RKO (cell line): ENCODE measurements at regions not wholly inside any gene's neighbourhood (a gene's known extent, or its start where the extent isn't known, plus 50 kb on each side); places are given as distances from the start of the nearest gene placed in this dataset.

ENCODE experiments used
- DNase-seq: peaks from one replicate; pipeline ENCODE4 v3.0.0-alpha.2; 2016; ENCODE audit warnings: low spot score

DNA sequence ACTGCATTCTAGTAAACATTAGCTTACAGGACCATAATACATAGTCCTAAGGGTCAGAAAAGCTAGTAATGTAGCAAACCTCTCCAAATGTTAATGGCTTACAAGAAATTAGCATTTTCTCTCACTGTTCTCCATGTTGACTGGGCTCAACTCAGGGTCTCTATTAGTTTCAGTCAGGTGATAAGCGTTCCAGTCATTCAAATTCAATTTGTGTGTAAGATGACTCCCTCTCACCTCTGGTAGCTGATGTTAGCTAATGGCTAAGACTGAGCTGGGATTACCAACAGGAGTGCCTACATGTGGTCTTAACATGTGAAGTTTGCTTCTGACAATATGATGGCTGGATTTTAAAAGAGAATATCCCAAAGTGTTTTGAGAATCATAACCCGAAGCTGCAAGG lies 630.5 kb upstream of the USP15 start:
- no peak for DNase-seq

DNA sequence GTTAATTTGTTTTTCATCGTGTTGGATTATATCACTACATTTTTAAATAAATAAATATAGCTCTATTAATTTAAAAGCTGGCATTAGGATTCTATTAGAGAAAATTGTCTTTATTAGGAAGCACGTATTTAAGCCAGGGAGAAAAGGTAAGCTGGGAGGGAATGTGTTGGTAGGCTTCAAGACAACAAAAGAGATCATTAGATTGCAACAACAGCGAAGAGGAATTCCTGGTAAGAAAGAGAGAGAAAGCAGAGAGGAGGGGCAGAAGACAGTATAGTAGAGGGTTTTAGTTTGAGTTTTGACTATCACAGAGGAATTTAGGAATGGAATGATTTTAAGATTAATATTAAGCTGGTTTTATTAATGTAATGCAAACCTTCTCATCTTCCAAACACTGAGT lies 613.6 kb upstream of the USP15 start:
- DNase-seq = no peak

DNA sequence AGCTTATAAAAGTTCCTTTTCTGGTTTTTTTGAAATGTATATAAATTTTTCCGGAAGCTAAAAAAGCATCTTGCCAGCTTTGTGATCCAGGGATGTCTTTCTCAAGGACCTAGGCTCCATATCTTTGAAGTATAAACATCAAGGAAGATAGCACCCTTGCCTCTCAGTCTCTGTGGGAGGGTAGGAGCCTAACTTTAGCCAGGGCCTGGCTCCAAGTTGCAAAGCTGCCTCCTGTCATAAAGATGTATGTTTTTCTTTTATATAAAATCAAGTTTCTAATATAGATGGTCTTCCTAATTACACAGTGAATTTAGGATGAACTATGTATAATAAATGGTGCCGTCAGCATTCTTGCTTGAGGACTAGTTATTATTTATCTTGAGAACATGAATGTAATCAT lies 612.6 kb upstream of the USP15 start:
- no peak for DNase-seq

DNA sequence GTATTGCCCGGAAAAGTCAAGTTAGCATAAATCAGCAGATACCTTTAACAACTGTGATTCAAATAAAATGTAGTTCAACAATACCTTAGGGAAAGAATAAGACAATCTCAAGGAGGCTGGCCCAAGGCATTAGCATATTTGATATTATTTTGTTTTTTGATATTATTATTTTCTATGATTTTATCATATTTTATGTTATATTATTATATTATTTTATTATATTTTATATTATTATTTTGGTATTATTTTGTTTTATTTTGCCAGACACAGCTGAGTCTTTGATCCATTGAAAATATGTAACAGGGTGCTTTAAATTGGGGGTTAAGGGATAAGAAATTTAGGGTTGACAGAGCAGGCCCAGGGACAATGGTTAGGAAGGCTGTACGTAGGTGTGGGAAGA lies 607.9 kb upstream of the USP15 start:
- DNase-seq = no peak

DNA sequence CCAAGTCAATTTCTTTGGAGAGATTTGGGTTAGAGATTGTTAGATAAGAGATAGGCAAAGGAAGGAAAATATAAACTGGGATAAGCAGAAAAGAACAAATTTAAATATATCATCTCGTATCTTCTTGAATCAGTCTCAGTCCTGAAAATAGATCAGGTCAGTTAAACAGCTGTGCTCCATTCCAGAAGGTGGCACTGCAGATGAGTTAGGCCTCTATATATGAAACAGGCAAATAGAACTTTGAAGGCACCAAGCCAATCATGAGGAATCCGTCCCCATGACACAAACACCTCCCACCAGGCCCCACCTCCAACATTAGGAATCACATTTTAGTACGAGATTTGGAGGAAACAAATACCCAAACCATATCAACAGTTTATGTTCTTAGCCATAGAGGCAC lies 605.5 kb upstream of the USP15 start:
- peak; percentile 60 for DNase-seq

DNA sequence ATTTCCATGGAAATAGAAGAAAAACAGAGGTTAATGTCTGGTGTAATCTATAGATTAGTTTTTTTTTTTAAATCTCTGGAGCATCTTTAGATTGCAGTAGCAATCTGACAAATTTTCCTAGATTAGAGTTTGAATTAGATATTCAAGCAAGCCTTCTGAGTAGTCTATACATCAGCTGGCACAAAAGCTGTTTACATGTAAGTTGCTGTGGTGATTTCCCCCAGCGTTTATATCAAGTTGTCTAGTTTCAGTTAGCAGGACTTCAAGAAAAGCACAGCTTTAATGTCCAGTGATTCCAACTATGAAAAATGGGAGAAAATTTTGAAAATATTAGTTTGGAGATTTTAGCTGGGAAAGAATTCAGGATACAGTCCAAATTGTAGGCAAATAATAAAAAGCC lies 605.0 kb upstream of the USP15 start:
- no peak for DNase-seq

DNA sequence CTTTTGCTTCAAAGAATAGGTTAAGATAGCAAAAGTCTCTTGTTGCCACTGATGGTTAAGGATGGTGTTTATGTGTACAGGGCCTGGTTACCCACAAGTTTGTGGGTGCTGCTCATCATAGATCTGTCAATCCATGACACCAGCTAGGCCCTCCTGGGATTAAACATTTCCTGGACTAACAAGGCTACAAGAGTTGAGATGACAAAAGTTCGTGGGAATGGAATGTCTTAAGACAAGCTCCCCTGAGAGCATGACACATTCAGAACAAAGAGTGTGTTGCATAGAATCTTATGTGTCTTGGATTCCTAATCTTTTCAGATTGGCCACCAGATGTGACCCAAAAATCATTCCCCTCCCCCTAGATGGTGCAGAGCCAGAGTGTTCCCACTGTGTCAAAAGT lies 592.5 kb upstream of the USP15 start:
- DNase-seq = no peak

DNA sequence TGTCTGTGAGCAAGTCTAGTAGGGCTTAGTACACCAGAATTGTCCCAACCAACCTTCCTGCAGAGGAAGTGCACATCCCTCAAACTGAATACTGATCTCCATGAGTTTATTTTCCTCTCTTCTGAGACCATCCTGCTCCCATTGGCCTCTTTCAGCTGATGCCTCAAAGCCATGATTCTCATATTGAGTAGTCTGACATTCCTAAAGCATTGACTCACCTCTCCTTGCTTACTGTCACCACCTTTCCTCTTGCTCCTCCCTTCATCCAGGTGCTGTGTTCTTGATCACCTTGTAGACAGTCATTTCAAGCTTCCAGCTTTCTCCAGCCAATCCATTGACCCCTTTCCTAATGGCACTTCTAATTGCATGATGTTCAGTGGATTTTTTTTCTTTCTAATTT lies 583.7 kb upstream of the USP15 start:
- no peak for DNase-seq

DNA sequence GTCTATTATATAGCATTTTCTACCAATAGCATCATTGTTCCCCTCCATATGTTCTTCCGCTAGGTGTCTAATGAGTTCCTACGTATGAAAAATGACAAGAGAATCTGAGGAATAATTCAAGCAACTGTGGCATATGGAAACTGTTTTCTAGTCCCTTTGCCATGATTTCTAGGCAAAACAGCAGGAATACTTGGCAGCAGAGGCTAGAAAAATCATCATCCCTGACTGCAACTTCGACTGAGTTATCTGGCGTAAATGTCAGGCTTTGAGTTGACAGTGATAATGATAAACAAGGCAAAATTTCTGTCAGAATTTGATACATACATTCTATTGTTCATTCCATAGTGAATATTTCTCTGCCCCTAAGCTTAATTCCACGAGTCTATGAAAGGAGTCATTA lies 572.8 kb upstream of the USP15 start:
- DNase-seq = no peak

DNA sequence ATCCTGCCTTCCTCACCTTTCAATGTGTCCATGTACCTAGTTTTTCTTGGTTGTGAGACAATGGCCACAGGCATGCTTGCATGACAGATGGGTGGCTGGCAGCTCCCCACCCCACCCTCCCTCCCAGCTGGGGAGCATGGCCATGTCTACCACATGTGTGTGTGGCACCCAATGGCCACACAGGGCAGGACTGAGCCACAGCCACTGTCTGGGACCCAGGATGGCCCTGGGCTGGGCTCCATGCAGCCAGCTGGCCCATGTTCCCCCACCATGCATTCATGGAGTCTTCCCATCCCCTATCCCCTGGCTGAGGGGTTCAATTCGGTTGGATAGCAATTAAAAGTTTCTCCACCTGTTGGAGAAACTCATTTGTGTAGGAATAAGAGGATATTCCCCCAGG lies 566.0 kb upstream of the USP15 start:
- no peak for DNase-seq

DNA sequence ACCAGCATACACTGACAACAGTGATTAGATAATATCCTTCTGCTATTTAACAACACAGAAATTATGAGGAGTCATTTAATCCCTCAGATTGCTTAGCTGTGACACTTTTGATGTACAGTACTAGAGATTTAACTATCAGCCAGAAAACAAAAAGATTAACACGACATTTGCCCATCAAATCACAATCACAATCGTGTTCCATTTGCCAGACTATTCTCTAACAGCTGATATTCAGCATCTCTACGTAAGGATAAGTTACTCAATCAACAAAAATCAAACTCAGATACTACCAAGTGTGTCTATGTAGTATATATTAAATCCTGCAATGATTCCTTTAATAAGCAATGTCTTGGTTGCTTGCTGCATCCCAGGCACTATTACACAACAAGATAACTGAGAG lies 558.7 kb upstream of the USP15 start:
- DNase-seq = no peak

DNA sequence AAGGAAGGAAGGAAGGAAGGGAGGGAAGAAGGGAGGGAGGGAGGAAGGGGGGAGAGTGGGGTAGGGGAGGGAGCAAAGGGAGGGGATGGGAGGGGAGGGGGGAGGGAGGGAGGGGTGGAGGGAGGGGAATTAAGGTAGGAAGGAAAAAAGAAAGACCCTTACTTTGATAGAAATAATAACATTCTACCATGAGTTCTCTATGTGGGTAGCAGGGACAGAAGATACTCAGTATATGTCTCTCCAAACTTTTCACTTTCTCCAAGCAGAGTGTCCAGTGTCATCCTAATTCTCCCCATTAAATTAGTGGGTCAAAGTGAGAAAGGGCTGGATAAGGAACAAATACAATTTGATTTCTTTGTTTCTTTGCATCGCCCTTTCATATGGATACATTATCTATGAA lies 553.4 kb upstream of the USP15 start:
- no peak for DNase-seq

DNA sequence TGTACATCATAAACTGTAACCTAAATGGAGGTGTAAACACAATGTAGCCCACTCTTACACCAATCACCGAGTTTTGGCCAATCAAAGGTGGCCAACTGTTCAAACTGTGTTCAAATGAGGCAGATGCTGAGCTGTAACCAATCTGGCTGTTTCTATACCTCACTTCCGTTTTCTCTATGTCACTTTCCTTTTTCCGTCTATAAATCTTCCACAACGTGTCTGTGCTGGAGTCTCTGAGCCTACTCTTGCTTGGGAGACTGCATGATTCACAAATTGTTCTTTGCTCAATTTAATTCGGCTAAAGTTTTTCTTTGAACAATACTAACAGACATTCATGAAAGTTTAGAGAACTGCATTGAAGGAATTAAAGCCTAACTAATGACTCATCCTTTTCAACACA lies 547.1 kb upstream of the USP15 start:
- DNase-seq = no peak

DNA sequence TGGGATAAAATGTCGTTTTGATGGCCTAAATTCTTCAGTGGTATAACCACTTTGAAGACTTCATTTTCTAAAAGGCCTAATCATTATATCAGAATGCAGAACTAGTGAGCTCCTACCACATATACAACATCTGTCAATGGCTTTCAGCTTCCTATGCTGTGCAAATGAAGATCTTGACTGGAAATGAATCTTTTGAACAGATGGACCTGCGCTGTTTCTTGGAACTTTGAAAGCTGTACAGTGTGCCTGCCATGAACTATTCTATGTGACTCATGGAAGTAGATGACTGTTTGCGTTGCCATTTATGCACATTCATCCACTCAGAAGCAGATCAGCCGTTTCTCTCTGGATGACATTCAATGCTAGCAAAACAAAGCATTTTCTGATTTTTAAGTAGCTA lies 542.2 kb upstream of the USP15 start:
- DNase-seq = peak; percentile 12

DNA sequence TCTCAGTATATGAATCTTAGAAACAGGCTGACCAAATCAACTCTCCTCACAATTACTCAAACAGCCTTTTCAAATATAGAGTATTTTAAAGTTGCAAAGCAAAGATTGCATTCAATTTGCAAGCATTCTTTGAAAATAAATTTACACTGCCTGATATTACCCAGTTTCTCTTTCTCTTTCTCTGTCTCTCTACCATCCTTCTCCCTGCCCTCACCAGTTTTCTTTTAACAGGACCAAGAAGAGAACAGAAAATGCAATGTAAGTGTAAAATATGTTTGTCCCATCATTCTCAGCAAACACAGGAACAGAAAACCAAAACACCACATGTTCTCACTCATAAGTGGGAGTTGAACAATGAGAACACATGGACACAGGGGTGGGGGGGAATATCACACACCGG lies 520.3 kb upstream of the USP15 start:
- no peak for DNase-seq

DNA sequence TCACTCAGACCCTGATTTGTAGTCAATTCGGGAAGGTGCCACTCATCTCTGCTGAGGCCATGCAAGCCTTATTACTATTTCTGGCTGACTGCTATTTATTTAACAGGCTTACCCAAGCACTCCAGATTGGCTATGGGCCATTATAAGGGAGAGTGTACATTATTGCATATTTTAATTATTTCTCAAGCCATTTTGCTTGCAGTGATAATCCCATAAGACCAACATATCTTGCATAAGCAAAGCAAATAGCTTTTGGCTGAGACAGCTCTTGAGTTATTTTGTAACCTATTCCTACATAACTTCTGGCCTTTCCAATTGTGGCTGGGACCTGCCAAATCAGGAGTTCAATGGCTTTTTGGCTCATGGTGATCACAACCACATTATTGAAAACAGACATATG lies 509.6 kb upstream of the USP15 start:
- DNase-seq = no peak

DNA sequence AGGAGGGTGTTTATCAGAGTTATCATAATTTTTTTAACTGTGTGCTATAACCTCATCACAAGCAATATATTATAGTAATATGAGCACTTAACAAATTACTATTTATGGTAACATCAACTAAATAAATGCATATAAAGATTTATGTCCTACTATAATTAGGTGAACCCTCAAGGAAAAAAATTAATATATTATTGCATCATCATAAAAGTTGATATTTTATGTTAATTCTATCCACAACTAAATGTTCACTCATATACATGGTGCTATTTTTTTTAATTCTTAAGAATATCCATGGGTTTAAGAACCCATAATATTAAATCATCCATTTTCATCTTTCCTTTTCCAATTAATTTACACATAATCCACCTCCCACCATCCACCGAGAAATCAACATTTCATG lies 506.0 kb upstream of the USP15 start:
- DNase-seq = no peak

DNA sequence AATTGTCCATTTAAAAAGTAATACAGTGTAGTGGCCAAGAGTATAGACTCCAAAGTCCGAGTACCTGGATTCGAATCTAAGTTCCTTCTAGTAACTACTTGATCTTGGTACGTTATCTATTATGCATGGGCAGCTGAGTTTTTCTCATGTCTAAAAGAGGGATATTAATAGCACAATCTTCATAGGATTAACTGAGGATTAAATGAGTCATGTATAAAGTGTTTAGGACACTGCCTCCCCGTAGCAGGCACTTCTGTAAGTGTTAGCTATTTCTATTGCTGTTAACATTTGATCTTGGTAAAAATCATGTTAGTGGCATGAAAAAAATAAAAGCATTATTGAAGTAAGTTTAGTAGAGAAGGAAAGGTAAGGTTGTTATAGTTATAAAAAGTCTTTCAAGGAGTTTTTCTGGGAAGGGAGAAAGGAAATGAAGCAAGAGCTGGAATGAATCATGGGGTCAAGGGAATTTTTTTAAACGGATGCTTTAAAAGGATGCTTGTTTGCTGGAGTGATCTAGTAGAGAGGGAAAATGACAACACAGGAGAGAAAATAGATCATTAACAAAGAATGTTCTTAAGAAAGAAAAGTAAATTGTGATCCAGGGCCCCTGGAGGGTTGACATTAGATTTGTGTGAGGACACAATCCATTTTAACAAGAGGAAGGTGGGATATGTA lies 502.2 kb upstream of the USP15 start:
- DNase-seq = peak; percentile 1

DNA sequence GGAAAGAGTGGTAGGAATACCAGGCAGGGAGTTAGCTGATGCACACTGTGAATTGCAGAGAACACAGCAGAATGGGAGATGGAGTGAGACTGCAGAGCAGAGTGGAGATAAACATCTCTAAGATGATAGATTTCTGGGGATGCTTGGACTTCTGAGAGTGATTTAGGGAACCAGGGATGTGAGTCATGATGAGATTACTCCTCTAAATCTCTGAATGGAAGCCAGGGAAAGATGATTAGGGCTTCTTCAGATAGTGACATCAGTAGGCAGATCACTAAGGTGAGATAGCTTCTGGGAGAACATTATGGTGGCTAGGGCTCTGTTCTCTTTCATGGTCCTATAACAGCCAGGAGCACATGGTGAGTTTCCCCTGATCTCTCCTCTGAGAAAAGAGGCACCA lies 501.5 kb upstream of the USP15 start:
- peak; percentile 16 for DNase-seq

DNA sequence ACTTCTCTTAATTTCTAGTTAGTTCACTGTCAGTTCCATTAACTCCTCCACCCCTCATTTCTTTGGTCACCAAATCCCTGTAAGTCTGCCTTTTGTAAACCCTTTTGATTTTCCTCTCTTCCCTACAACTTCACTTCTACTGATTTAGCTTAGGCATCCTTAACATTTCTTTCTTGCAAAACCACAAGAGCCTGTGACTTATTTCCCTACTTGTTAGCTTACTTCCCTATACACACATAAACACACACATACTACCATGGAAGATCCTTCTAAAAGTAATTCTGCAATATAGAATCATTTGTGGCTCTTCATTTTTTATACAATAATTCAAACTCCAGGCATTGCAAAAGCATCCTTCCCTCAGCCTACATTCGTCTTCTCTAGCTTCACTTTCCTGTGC lies 494.3 kb upstream of the USP15 start:
- no peak for DNase-seq

DNA sequence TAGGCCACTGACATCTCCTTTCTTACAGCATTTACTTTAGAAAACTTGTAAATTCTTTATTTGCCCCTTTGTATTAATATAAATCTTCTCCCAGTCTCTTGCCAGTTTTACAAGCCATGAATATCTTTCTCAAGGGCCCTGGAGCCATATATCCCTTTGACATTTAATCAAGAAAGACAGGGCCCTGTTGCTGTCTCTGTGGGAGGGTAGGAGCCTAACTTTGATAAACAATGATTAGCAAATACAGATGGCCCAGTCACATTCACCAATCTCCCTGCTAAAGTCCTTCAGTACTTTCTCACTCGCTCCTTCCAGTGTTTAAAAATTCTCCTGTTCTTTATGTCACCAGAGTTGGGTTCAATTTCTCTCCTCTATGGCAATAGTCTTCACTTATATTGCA lies 479.8 kb upstream of the USP15 start:
- no peak for DNase-seq

DNA sequence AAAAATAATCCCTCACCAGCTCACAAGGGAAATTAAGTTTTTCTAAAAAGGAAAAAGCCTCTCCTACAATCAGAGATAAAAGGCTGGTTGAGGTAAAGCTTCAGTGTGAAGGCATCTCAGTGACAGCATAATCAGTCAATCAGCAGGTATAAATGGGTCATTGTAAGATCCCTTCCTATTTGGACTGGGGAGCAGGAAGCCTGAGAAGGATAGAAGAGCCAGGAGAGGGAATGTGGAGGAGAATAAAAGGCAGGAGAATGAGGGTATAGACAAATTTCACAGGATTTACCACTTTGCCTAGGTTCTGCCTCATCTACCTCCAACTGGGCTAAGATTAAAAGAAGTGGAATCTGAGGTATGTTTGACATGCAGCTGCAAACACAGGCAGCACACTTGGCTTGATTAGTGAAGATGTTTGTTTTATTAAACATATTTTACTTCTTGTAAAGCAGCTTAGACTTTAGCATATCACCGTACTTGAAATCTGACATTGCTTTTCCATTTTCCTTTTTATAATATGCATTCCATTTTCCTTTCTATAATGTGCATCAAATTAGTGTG lies 479.1 kb upstream of the USP15 start:
- no peak for DNase-seq

DNA sequence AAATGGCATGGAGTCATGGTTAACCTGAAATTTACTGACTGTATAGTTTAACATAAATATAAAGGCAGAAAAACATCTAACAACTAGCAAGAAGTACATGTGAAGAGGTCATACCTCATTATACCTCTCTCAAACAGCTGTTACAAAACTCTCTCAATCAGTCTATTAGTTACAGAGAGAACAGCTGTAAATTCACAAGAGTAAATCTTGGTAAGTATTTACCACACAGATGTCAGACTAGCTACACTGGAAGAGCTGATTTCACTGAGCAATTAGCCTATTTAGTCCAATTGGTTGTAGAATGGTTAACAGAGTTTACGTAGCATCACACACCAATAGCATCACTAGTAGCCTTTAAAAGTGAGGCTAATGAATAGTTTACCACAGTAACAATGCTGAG lies 463.4 kb upstream of the USP15 start:
- no peak for DNase-seq

DNA sequence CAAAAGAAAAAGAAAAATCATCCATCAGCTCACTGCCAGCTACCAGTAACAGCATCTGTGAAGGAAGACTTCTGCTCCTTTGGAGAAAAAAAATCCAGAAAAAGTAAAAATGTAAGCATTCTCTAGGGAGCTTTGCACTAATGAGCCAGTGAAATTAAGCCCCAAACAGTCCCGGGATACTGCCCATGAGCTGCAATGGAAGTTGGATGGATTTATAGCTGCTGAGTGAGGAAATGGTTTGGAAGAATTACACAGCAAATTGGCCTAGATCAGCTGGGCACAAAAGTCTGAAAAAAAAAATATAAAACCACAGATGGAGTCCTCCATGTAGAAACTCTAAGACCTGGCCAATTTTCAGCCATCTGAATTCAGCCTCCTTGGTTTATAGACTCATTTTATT lies 462.9 kb upstream of the USP15 start:
- no peak for DNase-seq

DNA sequence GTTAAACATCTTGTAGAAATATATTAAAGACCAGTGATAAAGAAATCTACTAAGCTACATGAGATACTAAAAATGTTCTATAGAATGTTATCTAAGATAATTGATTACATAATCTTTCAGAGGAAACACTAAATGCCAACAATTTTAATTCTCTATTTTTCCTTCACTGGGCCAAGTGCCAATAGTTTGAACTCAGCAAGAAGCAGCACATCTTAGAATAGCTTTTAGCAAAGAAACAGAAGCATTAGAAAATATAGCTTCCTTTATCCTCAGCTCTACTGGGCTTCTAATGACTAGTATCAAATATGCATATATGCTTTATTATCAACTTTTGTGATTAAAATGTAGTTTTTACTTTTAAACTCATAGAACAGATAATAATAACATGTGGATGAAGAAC lies 461.4 kb upstream of the USP15 start:
- no peak for DNase-seq
